ENCODE measurements at regions not wholly inside any gene's neighbourhood (a gene's known extent, or its start where the extent isn't known, plus 50 kb on each side); places are given as distances from the start of the nearest gene placed in this dataset.
A peak's percentile ranks its signal among the peaks of the same experiment; 100 is the strongest.

- ATAC-seq, result no peak
- DNase-seq, result no peak
- intact Hi-C loops (cut with micrococcal nuclease), result no loop called here
These were observed 267.1 kb downstream of the CBLN1 start for GRCh38 chr16:49014277-49015224.

- no peak for DNase-seq
- intact Hi-C loops (cut with micrococcal nuclease), result no loop called here
- no peak for ATAC-seq
These were observed 267.9 kb downstream of the CBLN1 start for GRCh38 chr16:49013727-49014080.

DNA sequence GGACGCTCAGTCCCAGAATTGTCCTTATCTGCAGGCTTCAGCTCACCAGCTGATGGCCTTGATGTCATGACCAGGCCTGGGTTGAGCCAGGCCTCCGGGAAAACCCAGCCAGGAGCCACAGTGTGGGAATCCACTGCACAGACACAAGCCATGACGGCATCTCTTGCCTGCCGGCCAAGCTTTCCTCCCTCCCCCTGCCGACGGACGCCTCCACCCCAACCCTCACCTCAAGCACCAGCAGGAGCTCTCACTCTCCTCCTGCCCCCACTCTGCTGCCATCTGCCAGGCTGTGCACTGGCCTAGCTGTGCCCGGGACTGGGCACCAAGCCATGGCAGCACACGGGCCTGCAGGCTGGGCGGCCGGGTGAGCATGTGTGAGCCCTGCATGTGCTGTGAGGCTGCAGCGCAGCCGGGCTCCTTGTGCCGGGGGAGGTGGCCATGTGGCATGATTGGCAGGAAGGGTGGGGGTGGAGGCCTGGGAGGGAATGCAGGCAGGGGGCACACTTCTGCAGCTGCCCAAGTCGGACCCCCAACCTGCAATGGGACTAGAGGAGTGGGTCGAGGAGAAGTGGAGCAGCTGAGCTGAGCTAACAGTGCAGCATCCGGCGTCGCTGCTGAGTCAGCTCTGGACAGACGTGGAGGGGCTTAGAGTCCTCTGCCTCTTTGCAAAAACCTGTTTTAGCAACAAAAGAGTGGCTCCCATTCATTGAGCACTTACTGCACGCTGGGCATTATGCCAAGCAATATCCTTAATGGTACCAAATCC is 268.5 kb downstream of the CBLN1 start:
- DNase-seq (peak; percentile 80), ATAC-seq (peak; percentile 95)
- intact Hi-C loops (cut with micrococcal nuclease), result no loop called here

DNA sequence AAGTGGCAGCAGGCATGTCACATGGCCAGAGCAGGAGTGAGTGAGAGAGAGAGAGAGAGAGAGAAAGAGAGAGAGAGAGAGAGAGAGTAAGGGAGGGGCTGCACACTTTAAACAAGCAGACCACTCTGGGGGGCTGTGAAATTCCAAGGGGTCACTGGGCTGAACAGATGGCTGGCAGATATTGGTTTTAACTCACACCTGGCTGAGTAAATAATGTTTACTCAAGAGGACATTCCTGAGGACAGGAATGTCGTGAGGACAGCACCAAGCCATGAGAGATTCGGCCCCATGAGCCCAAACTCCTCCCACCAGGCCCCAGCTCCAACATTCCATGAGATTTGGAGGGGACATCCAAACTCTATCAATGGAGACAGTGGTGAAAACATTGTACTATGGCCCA is 269.7 kb downstream of the CBLN1 start:
- ATAC-seq (no peak), DNase-seq (no peak)
- intact Hi-C loops (cut with micrococcal nuclease), result no loop called here

- intact Hi-C loops (cut with micrococcal nuclease), result no loop called here
- no peak for ATAC-seq
- DNase-seq, result no peak
These were observed 270.8 kb downstream of the CBLN1 start for GRCh38 chr16:49010879-49011278.

- peak; percentile 11 for ATAC-seq
- intact Hi-C loops (cut with micrococcal nuclease), result no loop called here
- DNase-seq, result no peak
These were observed 271.2 kb downstream of the CBLN1 start for GRCh38 chr16:49010396-49010795.

DNA sequence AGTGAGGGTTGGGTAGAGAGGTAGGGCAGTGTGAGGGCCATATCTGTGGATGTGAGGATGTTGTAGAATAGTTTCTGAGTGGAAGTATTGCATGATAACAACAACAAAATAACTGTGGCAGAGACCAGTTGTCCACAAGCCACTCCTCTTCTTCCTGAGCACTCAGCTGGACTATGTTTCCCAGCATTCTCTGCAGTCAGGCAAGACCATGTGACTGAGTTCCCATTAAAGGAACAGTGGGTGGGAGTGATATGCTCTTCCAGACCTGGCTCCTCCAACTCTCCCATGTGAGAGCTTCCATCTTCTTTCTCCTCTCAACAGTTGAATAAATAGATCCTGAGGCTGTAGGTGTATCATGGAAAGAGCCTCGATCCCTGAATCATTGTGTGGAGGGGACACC is 272.4 kb downstream of the CBLN1 start:
- intact Hi-C loops (cut with micrococcal nuclease), result no loop called here
- ATAC-seq, result no peak
- DNase-seq, result no peak

GRCh38 chr16:49003992-49004391 is 277.6 kb downstream of the CBLN1 start:
- intact Hi-C loops (cut with micrococcal nuclease), result no loop called here
- ATAC-seq (peak; percentile 34), DNase-seq (no peak)

DNA sequence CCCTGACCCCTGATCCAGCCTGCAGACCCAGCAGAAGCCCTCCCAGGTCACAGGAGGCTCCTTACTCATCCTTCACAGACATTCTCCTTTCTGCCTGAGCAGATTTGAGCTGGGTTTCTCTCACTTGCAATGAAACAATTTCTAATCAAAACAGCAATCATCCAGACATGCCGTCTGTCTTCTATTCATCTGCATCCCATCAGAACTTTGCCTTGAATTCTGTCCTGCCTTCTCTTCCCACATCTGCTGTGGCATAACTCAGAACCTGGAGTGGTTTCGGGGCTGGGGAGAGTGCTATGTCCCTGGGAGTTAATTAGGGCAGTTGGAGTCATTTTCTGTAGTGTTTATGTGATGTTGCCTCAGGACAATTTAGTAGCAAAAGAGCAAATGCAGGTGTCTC is 278.6 kb downstream of the CBLN1 start:
- DNase-seq (no peak), ATAC-seq (no peak)
- intact Hi-C loops (cut with micrococcal nuclease), result no loop called here

- ATAC-seq (no peak), DNase-seq (no peak)
- intact Hi-C loops (cut with micrococcal nuclease), result no loop called here
These were observed 281.0 kb downstream of the CBLN1 start for GRCh38 chr16:49000594-49000993.

GRCh38 chr16:48999508-48999907 is 282.1 kb downstream of the CBLN1 start:
- intact Hi-C loops (cut with micrococcal nuclease), result no loop called here
- ATAC-seq (peak; percentile 45), DNase-seq (no peak)

DNA sequence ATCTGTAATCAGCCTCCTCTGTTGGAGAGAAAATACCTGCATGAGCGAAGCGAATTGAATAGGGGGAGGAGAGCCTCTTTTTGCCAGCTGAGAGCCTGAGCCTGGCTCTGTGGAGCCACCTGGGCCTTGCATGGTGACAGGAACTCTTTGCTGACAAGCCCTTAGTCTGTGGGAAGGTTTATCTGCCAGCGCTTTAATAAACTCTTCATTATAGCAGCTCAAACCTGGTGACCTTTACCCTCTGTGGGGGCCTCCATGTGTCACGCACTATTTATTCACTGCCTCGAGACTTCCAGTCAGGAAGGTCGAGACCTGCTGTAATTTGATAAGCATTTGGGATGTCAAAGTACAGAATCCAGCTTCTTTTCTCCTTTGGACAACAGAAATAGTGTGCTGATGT is 282.6 kb downstream of the CBLN1 start:
- intact Hi-C loops (cut with micrococcal nuclease), result no loop called here
- peak; percentile 75 for ATAC-seq
- DNase-seq, result no peak

DNA sequence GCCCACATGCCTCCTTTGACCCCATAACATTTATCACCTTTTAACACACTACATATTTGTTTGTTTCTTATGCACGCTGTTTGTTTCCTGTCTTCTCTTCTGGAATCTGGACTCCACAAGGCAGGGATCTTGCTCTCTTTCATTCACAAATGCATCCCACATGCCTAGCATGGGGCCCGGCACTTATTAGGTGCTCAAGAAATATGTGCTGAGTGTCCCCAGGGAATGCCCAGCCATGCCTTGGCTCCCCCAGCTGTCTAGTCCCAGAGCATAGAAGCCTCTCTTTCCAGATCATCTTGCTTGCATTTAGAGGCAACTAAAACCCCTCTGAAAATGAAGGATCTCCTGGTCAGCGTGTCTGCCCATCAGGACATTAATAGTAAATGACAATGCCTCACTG is 283.7 kb downstream of the CBLN1 start:
- no peak for ATAC-seq
- intact Hi-C loops (cut with micrococcal nuclease), result no loop called here
- no peak for DNase-seq

GRCh38 chr16:48997081-48997615 is 284.5 kb downstream of the CBLN1 start:
- ATAC-seq, result no peak
- intact Hi-C loops (cut with micrococcal nuclease), result no loop called here

GRCh38 chr16:48978501-48978900 is 303.1 kb downstream of the CBLN1 start:
- ATAC-seq (no peak), DNase-seq (no peak)
- intact Hi-C loops (cut with micrococcal nuclease), result no loop called here

More at GRCh38 chr16:48997081-48997615, 284.5 kb downstream of the CBLN1 start:
- no peak for DNase-seq

GRCh38 chr16:48972236-48972635 is 309.4 kb downstream of the CBLN1 start:
- DNase-seq, result no peak
- intact Hi-C loops (cut with micrococcal nuclease), result no loop called here
- ATAC-seq, result no peak

DNA sequence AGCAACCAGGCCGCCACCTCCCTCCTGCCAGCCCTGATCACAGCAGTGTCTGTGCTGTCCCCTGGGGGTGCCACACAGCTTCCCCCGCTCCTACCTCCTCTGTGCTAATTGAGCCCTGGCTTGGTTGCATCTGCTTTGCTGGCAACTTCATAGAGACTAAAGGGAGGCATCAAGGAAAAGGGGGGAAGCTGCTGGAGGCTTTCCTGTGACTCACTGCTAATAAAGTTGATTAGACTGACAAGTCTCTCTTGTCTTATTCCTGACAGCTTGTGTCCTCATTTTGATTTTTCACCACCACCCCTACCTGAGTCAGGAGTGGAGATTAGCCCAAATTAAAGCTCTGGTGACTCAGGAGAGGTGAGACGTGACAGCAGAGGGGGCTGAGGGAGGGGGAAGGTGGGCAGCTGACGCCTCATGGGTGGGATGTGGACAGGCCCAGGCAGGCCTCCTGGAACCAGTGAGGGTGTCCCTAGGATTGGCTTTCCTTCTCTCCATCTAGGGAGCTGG is 310.0 kb downstream of the CBLN1 start:
- intact Hi-C loops (cut with micrococcal nuclease), result no loop called here
- DNase-seq (no peak), ATAC-seq (no peak)

- ATAC-seq, result no peak
- intact Hi-C loops (cut with micrococcal nuclease), result no loop called here
- no peak for DNase-seq
These were observed 311.4 kb downstream of the CBLN1 start for GRCh38 chr16:48970216-48970615.

GRCh38 chr16:48969611-48970010 is 312.0 kb downstream of the CBLN1 start:
- intact Hi-C loops (cut with micrococcal nuclease), result no loop called here
- ATAC-seq (no peak), DNase-seq (no peak)

- intact Hi-C loops (cut with micrococcal nuclease), result no loop called here
- no peak for ATAC-seq
- DNase-seq, result no peak
These were observed 316.3 kb downstream of the CBLN1 start for GRCh38 chr16:48965386-48965785.

All from left ventricle myocardium superior (tissue), 1 donor.